Erythroblast (primary cell): ENCODE measurements at regions not wholly inside any gene's neighbourhood (a gene's known extent, or its start where the extent isn't known, plus 50 kb on each side); places are given as distances from the start of the nearest gene placed in this dataset.

Experiments used
- GATA1 ChIP-seq: IDR thresholded peaks from 2 replicates; pipeline ENCODE4 v1.6.1; 2011; ENCODE audit warnings: low read depth, mild to moderate bottlenecking, control low read depth, low read length, moderate library complexity
- POLR2A ChIP-seq: IDR thresholded peaks from 2 replicates; pipeline ENCODE4 v1.6.1; 2011; ENCODE audit warnings: mild to moderate bottlenecking, low read length

DNA sequence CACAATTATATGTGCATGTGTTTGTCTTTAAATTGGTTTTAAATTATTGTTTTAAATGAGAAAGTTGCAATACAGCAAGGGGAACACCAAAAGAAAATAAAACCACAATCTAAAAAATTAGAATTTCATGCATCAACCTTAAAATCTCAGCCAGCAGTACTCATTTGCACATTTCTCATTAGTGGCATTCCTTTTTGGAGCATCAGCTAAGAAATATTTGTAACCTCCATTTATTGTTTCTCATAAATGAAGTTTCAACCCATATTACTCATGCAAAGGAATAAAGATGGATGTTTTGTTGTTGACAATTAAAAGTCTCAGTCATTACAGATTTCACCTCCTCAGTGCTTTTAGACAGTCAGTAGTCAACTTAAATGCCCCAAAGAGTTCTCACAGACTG lies 160.1 kb downstream of the TBX15 start:
- TF ChIP-seq POLR2A = no peak
- no peak for TF ChIP-seq GATA1
